HAP-1 (cell line): ENCODE measurements at regions not wholly inside any gene's neighbourhood (a gene's known extent, or its start where the extent isn't known, plus 50 kb on each side); places are given as distances from the start of the nearest gene placed in this dataset.
A peak's percentile ranks its signal among the peaks of the same experiment; 100 is the strongest.
"Not testable (repeated sequence)": the region's sequence is repeated elsewhere in the genome, so short reads cannot be mapped to it uniquely, and the experiment has no call there.

Experiments used
- DNase-seq, 2 experiments: peaks; one replicate each; pipeline ENCODE4 v3.0.0-alpha.2; 2016 to 2020; ENCODE audit warnings: low spot score in 2 of 2
- H3K27me3 ChIP-seq: fragments of 250-450 bp; sonication (Bioruptor Pico); 2 replicates; pipeline ENCODE4 v1.5.1; 2020; ENCODE audit warnings: low read depth, mild to moderate bottlenecking, moderate library complexity
- H3K36me3 ChIP-seq: fragments of 250-450 bp; sonication (Bioruptor Pico); replicated peaks from 2 replicates; pipeline ENCODE4 v1.5.1; 2020; ENCODE audit warnings: mild to moderate bottlenecking
- H3K4me1 ChIP-seq: fragments of 250-450 bp; sonication (Bioruptor Pico); 2 replicates; pipeline ENCODE4 v1.5.1; 2020; ENCODE audit warnings: mild to moderate bottlenecking
- H3K4me3 ChIP-seq: fragments of 250-450 bp; sonication (Bioruptor Pico); 2 replicates; pipeline ENCODE4 v1.5.1; 2020; ENCODE audit warnings: mild to moderate bottlenecking, moderate library complexity
- H3K9me3 ChIP-seq: fragments of 250-450 bp; sonication (Bioruptor Pico); 2 replicates; pipeline ENCODE4 v1.5.1; 2020; ENCODE audit warnings: mild to moderate bottlenecking, moderate library complexity
- in situ Hi-C: fragments of 300-500 bp; cut with MboI; formaldehyde crosslinking; loops from 3 replicates; pipeline ENCODE4 v1.14.3; 2020; ENCODE audit warnings: low sequenced_read_pairs, inconsistent platforms, mixed read lengths

- H3K4me3 ChIP-seq = no peak overlapping the region
- DNase-seq = no peak
- no peaks in the 10 kb centered on the region for H3K9me3 ChIP-seq
- H3K4me1 ChIP-seq = no peaks in the 10 kb centered on the region
- H3K27me3 ChIP-seq = no peaks in the 10 kb centered on the region
- H3K36me3 ChIP-seq = no peaks in the 10 kb centered on the region
- in situ Hi-C loops = loop anchor here (25.0 kb wide), 1 partner anchor 226 kb away; no protein-coding TSS in a partner anchor
Measured at GRCh38 chr12:54736549-54736948, 88.4 kb upstream of the DCD start.

DNA sequence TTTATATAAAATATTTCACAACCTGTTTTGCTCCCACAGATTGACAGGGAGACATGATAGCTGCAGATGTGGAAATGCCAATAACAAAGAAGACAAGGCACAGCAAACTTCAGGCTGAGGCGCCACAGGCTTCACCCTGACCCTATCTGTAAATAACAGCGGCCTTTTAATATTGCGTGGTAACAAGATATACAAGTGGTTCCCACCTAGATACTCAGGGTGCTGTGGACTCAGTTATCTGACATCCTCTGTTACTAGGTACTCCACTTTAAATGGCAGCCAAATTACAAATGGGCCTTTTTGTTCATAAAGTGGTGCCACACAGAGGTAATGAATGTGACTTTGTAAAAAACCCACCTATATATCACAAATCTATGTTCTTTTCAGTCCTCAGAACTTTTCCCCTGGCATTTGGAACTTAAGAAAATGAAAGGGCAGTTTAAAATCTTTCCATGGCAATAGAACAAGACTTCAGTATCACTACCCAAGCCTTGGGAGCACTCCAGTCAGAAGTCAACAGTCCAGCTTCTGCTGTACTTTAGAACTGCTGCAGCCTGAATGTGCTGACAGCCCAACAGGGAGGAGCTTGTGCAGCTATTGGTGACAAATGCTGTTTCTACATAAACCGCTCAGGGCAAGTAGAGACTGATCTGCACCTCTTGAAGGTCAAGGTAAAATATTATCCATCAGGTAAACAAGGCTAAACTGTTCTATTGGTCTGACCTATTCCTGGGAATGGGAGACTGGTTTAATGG lies 86.2 kb upstream of the DCD start:
- no peaks in the 10 kb centered on the region for H3K27me3 ChIP-seq
- no peak overlapping the region for H3K4me3 ChIP-seq
- DNase-seq = no peak
- no peaks in the 10 kb centered on the region for H3K36me3 ChIP-seq
- no peaks in the 10 kb centered on the region for H3K4me1 ChIP-seq
- no peaks in the 10 kb centered on the region for H3K9me3 ChIP-seq
- in situ Hi-C loops = loop anchor here (25.0 kb wide), 1 partner anchor 228 kb away; no protein-coding TSS in a partner anchor

- H3K9me3 ChIP-seq = no peaks in the 10 kb centered on the region
- H3K36me3 ChIP-seq = no peaks in the 10 kb centered on the region
- H3K4me3 ChIP-seq = no peak overlapping the region
- no peaks in the 10 kb centered on the region for H3K4me1 ChIP-seq
- DNase-seq = peak; percentile 12 to 15
- in situ Hi-C loops = loop anchor here (25.0 kb wide), 1 partner anchor 237 kb away; no protein-coding TSS in a partner anchor
- H3K27me3 ChIP-seq = peaks cover 6% of the 10 kb centered on the region; the same call in 1 of the 2 replicates
Measured at GRCh38 chr12:54725233-54725843, 77.2 kb upstream of the DCD start.

DNA sequence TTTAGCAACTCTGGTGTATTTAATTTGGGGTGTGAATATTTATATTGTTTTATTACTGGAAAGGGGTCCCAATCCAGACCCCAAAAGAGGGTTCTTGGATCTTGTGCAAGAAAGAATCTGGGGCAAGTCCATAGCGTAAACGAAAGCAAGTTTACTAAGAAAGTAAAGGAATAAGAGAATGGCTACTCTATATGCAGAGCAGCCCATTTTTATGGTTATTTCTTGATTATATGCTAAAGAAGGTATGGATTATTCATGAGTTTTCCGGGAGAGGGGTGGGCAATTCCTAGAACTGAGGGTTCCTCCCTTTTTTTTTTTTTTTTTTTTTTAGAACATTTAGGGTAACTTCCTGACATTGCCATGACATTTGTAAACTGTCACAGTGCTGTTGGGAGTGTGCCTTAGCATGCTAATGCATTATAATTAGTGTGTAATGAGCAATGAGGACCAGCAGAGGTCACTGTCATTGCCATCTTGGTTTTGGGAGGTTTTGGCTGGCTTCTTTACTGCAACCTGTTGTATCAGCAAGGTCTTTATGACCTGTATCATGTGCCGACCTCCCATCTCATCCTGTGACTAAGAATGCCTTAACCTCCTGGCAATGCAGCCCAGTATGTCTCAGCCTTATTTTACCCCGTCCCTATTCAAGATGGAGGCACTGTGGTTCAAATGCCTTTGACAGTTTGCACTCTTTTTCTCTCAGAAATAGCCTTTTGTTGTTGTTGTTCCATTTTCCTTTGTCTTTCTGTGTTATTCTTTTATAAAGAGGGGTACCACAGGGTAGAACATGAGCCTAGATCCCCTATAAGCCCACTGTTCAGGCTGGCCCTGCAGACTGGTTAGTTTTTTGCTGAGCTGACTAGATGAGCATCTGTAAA lies 75.5 kb upstream of the DCD start:
- H3K36me3 ChIP-seq = no peaks in the 10 kb centered on the region
- H3K4me1 ChIP-seq = no peaks in the 10 kb centered on the region
- peak; percentile 19 to 34 for DNase-seq
- no peak overlapping the region for H3K4me3 ChIP-seq
- H3K27me3 ChIP-seq = peaks cover 6% of the 10 kb centered on the region; the same call in 1 of the 2 replicates
- in situ Hi-C loops = no loop called here
- no peaks in the 10 kb centered on the region for H3K9me3 ChIP-seq

DNA sequence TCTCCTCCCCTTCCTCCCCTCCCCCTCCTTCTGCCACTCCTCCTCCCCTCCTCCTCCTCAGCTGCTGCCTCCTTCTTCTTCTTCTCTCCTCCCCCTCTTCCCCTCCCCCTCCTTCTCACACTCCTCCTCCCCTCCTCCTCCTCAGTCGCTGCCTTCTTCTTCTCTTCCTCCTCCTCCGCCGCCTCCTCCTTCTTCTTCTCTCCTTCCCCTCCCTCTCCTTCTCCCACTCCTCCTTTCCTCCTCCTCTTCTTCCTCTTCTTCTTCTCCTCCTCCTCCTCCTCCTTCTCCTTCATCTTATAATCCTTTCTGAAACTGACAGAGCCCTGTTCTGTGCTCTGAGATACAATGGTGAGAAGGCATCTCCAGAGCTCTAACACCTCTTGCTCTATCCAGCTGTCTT lies 73.1 kb upstream of the DCD start:
- H3K36me3 ChIP-seq = no peaks in the 10 kb centered on the region
- peaks cover 6% of the 10 kb centered on the region; the same call in 1 of the 2 replicates for H3K27me3 ChIP-seq
- no peak overlapping the region for H3K4me3 ChIP-seq
- H3K4me1 ChIP-seq = no peaks in the 10 kb centered on the region
- no peak for DNase-seq
- in situ Hi-C loops = no loop called here
- H3K9me3 ChIP-seq = no peaks in the 10 kb centered on the region

DNA sequence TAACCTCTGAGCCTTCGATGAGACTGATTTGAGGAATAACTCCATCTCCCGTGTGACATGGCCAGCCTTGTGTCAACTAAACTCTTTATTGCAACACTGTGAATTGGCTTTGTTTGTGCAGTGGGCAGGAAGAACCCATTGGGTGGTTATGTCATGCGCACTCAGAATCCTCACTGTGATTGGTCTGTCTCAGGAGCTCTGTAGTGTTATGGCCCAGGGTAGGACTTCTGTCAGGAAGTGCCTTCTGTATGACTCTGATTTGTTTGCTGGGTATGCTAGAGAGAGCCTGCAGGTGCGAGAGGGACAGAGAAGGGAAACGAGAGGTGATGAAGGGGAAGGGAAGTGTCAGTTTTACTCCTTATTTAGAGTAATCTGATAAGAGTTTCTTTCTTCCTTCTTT lies 71.5 kb upstream of the DCD start:
- DNase-seq = no peak
- in situ Hi-C loops = no loop called here
- H3K4me3 ChIP-seq = no peak overlapping the region
- no peaks in the 10 kb centered on the region for H3K36me3 ChIP-seq
- no peaks in the 10 kb centered on the region for H3K4me1 ChIP-seq
- peaks cover 6% of the 10 kb centered on the region; the same call in 1 of the 2 replicates for H3K27me3 ChIP-seq
- no peaks in the 10 kb centered on the region for H3K9me3 ChIP-seq

DNA sequence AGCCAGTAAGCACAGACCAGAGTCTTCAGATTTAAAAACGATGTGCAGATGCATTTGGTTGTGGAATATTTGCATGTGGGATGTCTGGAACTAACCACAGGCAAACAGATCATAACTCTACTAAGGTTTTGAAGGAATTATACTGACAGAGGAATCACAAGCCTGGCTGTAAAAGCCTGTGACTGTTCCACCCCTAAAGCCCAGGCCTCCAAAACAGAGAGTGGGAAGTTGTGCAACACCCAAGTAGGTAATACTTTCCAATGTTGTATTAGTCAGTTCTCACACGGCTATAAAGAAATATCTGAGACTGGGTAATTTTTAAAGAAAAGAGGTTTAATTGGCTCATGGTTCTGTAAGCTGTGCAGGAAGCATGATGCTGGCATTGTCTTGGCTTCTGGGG lies 68.1 kb upstream of the DCD start:
- in situ Hi-C loops = no loop called here
- H3K27me3 ChIP-seq = peaks cover 23% of the 10 kb centered on the region
- H3K4me3 ChIP-seq = no peak overlapping the region

DNA sequence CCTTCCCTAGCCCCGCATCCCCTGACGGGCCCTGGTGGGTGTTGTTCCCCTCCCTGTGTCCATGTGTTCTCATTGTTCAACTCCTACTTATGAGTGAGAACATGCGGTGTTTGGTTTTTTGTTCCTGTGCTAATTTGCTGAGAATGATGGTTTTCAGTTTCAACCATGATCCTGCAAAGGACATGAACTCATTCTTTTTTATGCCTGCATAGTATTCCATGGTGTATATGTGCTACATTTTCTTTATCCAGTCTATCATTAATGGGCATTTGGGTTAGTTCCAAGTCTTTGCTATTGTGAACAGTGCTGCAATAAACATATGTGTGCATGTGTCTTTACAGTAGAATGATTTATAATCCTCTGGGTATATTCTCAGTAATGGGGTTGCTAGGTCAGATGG lies 65.7 kb upstream of the DCD start:
- in situ Hi-C loops, H3K36me3 ChIP-seq, H3K4me3 ChIP-seq, H3K4me1 ChIP-seq, H3K9me3 ChIP-seq, DNase-seq: not testable (repeated sequence)
- peaks cover 22% of the 10 kb centered on the region for H3K27me3 ChIP-seq

More for the DNA sequence above, 68.1 kb upstream of the DCD start:
- Histone ChIP-seq H3K9me3 (no peaks in the 10 kb centered on the region), H3K4me1 (no peaks in the 10 kb centered on the region), H3K36me3 (no peaks in the 10 kb centered on the region)
- no peak for DNase-seq

DNA sequence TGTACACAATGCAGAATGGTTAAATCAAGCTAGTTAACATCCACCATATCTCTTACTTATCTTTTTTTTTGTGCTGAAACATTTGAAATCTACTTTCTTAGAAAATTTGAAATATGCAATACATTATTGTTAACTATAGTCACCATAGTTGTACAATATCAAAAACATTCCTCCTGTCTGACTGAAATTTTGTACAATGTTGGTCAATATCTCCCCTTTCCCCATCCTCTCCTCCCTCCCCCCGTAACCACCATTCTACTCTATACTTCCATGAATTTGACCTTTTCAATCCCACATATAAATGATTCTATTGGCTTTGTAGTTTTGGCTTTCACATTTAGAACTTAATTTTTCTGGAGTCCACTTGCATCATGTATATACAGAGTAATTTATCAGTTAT lies 63.5 kb upstream of the DCD start:
- Histone ChIP-seq H3K9me3 (no peaks in the 10 kb centered on the region), H3K4me1 (no peaks in the 10 kb centered on the region), H3K4me3 (no peak overlapping the region), H3K27me3 (peaks cover 22% of the 10 kb centered on the region), H3K36me3 (no peaks in the 10 kb centered on the region)
- in situ Hi-C loops = no loop called here
- DNase-seq = no peak

DNA sequence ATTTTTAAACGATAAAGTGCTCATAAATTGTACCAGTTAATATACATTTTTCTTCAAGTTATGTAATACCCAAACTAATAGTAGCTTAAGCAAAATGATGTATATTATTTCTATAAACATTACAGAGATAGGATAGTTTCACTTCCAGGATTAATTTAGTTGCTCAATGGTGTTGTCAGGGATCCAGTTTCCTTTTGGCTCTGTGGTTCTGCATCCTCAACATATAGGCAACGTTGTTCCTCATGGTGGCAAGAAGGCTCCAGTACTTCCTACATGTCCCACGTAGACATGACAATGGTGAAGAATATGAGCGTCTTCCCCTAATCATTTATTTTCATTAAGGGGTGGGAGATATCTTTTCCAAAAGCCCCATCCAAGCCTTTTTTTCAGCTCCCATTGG lies 60.7 kb upstream of the DCD start:
- Histone ChIP-seq H3K36me3 (no peaks in the 10 kb centered on the region), H3K27me3 (peaks cover 29% of the 10 kb centered on the region), H3K4me3 (no peak overlapping the region), H3K9me3 (no peaks in the 10 kb centered on the region), H3K4me1 (no peaks in the 10 kb centered on the region)
- no peak for DNase-seq
- in situ Hi-C loops = no loop called here

- H3K4me3 ChIP-seq = no peak overlapping the region
- peaks cover 7% of the 10 kb centered on the region; the same call in 1 of the 2 replicates for H3K27me3 ChIP-seq
- in situ Hi-C loops = no loop called here
- H3K36me3 ChIP-seq = no peaks in the 10 kb centered on the region
- no peaks in the 10 kb centered on the region for H3K9me3 ChIP-seq
- DNase-seq = no peak
- no peaks in the 10 kb centered on the region for H3K4me1 ChIP-seq
Measured at GRCh38 chr12:54704202-54704601, 56.0 kb upstream of the DCD start.

DNA sequence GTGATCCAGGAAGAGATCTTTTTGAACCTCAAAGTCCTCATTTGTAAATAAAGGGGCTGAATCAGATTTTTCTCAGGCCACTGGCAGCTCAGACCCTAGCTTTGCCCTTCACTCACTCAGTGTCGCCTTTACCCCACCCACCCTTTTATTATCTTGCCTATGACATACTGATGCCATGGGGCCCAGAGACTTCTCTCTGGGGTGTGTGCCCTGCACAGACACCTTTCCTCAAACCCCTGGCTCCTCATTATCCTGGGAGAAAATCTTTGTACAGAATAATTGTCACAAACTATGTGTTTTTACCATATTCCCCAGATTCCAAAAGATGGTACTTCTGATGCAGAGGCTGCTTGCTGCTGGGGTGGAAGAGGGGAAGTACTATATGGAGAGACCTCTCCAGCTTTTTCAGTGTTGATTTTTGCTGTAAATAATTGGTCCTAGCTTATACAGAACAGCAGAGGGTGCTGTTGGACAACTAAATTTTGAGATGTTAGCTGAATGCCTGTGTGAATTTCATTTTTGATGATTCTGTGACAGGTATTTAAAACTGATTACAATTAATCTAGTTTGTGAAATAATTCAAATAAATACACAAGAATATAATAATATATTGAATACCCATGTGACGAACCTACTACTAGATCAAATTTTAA lies 53.9 kb upstream of the DCD start:
- no peaks in the 10 kb centered on the region for H3K36me3 ChIP-seq
- peak; percentile 17 to 24 for DNase-seq
- no peak overlapping the region for H3K4me3 ChIP-seq
- no peaks in the 10 kb centered on the region for H3K4me1 ChIP-seq
- no peaks in the 10 kb centered on the region for H3K9me3 ChIP-seq
- in situ Hi-C loops = no loop called here
- peaks cover 13% of the 10 kb centered on the region; the same call in 1 of the 2 replicates for H3K27me3 ChIP-seq

DNA sequence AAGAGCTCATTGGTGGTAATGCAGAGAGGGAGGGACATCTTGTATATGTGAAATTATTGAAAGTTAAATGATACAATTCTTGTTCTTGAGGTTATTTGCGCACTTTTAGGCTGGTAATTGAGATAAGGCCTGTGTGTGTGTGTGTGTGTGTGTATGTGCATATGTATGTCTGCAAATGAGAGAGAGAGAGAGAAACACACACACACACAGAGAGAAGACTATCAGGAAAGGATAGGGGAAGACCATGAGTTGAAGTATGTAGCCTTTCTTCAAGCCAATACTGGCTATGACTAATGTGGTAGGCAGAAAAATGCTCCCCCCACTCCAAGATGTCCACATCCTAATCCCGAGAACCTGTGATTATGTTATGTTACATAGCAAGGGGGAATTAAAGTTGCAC lies 52.7 kb upstream of the DCD start:
- H3K9me3 ChIP-seq = no peaks in the 10 kb centered on the region
- H3K36me3 ChIP-seq = no peaks in the 10 kb centered on the region
- no peak for DNase-seq
- in situ Hi-C loops = no loop called here
- H3K27me3 ChIP-seq = peaks cover 12% of the 10 kb centered on the region; the same call in 1 of the 2 replicates
- no peaks in the 10 kb centered on the region for H3K4me1 ChIP-seq
- H3K4me3 ChIP-seq = no peak overlapping the region
